ENCODE measurements at regions not wholly inside any gene's neighbourhood (a gene's known extent, or its start where the extent isn't known, plus 50 kb on each side); places are given as distances from the start of the nearest gene placed in this dataset.

DNA sequence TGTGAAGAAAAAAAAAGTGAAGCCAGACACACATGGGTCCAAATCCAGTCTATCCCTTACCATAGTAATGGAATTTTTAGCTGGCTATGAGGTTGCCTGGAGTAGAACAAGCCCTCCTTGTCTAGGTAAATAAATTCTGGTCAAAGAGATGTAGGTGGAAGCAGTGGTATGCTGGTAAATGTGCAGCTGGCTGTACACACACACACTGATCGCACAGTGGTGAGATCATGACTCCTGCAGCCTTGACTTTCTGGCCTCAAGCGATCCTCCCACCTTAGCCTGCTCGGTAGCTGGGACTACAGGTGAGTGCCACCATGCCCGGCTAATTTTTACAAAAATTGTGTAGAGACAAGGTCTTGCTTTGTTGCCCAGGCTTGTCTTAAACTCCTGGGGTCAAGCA is 90.5 kb upstream of the FBXO11 start:
- TF ChIP-seq POLR2AphosphoS5 (IDR thresholded peaks at IDR 0.05; ENCODE audit: borderline replicate concordance, low read depth, low read length) (no peak), EZH2 (IDR thresholded peaks at IDR 0.05) (no peak)

All from SK-N-MC (cell line).